ENCODE measurements at regions not wholly inside any gene's neighbourhood (a gene's known extent, or its start where the extent isn't known, plus 50 kb on each side); places are given as distances from the start of the nearest gene placed in this dataset.

- no peak for DNase-seq
- H3K27ac ChIP-seq (ENCODE audit: low read length), result no peak overlapping the region
- H3F3A ChIP-seq (ENCODE audit: insufficient read depth, low read length), result no peaks in the 10 kb centered on the region
- H3K4me2 ChIP-seq (ENCODE audit: low read depth, low read length), result no peak overlapping the region
- H3K79me2 ChIP-seq (ENCODE audit: low read length), result no peaks in the 10 kb centered on the region
- no peaks in the 10 kb centered on the region for H4K20me1 ChIP-seq (ENCODE audit: insufficient read depth, low read length)
- no peaks in the 10 kb centered on the region for H3K27me3 ChIP-seq (replicated peaks; ENCODE audit: insufficient read depth, low read length)
- H2AFZ ChIP-seq (ENCODE audit: low read length), result no peak overlapping the region
- no peaks in the 10 kb centered on the region for H3K9me3 ChIP-seq (replicated peaks; ENCODE audit: insufficient read depth, low read length)
- no peaks in the 10 kb centered on the region for H3K36me3 ChIP-seq (replicated peaks; ENCODE audit: insufficient read depth, low read length)
- no peaks in the 10 kb centered on the region for H3K9me2 ChIP-seq (replicated peaks; ENCODE audit: insufficient read depth, low read length)
- H3K4me3 ChIP-seq (ENCODE audit: low read length), result no peak overlapping the region
- no peak overlapping the region for H3K9ac ChIP-seq (ENCODE audit: low read length)
- no peaks in the 10 kb centered on the region for H3K4me1 ChIP-seq (ENCODE audit: low read length)
- TF ChIP-seq CTCF (IDR thresholded peaks at IDR 0.05; ENCODE audit: low read length), result no peak
- TF ChIP-seq EZH2 (optimal IDR thresholded peaks at IDR 0.05; ENCODE audit: low read depth, low read length), result no peak
- TF ChIP-seq EZH2phosphoT487 (IDR thresholded peaks at IDR 0.05; ENCODE audit: low read length), result no peak
Observed at GRCh38 chr1:181951213-181951612, 110.3 kb downstream of the ZNF648 start.

- Histone ChIP-seq H3K4me2 (ENCODE audit: low read depth, low read length) (no peak overlapping the region), H3K4me1 (ENCODE audit: low read length) (no peaks in the 10 kb centered on the region), H3K4me3 (ENCODE audit: low read length) (no peak overlapping the region), H4K20me1 (ENCODE audit: insufficient read depth, low read length) (no peaks in the 10 kb centered on the region), H3K9me3 (replicated peaks; ENCODE audit: insufficient read depth, low read length) (no peaks in the 10 kb centered on the region), H3K27me3 (replicated peaks; ENCODE audit: insufficient read depth, low read length) (no peaks in the 10 kb centered on the region), H2AFZ (ENCODE audit: low read length) (no peak overlapping the region), H3K36me3 (replicated peaks; ENCODE audit: insufficient read depth, low read length) (no peaks in the 10 kb centered on the region), H3K79me2 (ENCODE audit: low read length) (no peaks in the 10 kb centered on the region), H3F3A (ENCODE audit: insufficient read depth, low read length) (no peaks in the 10 kb centered on the region), H3K27ac (ENCODE audit: low read length) (no peak overlapping the region), H3K9ac (ENCODE audit: low read length) (no peak overlapping the region), H3K9me2 (replicated peaks; ENCODE audit: insufficient read depth, low read length) (no peaks in the 10 kb centered on the region)
- TF ChIP-seq EZH2 (optimal IDR thresholded peaks at IDR 0.05; ENCODE audit: low read depth, low read length) (no peak), EZH2phosphoT487 (IDR thresholded peaks at IDR 0.05; ENCODE audit: low read length) (no peak), CTCF (IDR thresholded peaks at IDR 0.05; ENCODE audit: low read length) (no peak)
- no peak for DNase-seq
Observed at GRCh38 chr1:181949500-181949899, 112.0 kb downstream of the ZNF648 start.

- no peak for TF ChIP-seq EZH2 (optimal IDR thresholded peaks at IDR 0.05; ENCODE audit: low read depth, low read length)
- TF ChIP-seq CTCF (IDR thresholded peaks at IDR 0.05; ENCODE audit: low read length), result no peak
- TF ChIP-seq EZH2phosphoT487 (IDR thresholded peaks at IDR 0.05; ENCODE audit: low read length), result no peak
- Histone ChIP-seq H3K9ac (ENCODE audit: low read length) (no peak overlapping the region), H3F3A (ENCODE audit: insufficient read depth, low read length) (no peaks in the 10 kb centered on the region), H3K27me3 (replicated peaks; ENCODE audit: insufficient read depth, low read length) (no peaks in the 10 kb centered on the region), H3K4me1 (ENCODE audit: low read length) (no peaks in the 10 kb centered on the region), H4K20me1 (ENCODE audit: insufficient read depth, low read length) (no peaks in the 10 kb centered on the region), H3K27ac (ENCODE audit: low read length) (no peak overlapping the region), H3K4me2 (ENCODE audit: low read depth, low read length) (no peak overlapping the region), H3K36me3 (replicated peaks; ENCODE audit: insufficient read depth, low read length) (no peaks in the 10 kb centered on the region), H2AFZ (ENCODE audit: low read length) (no peak overlapping the region), H3K9me3 (replicated peaks; ENCODE audit: insufficient read depth, low read length) (no peaks in the 10 kb centered on the region), H3K4me3 (ENCODE audit: low read length) (no peak overlapping the region), H3K9me2 (replicated peaks; ENCODE audit: insufficient read depth, low read length) (no peaks in the 10 kb centered on the region), H3K79me2 (ENCODE audit: low read length) (no peaks in the 10 kb centered on the region)
- DNase-seq, result no peak
Observed at GRCh38 chr1:181948372-181948771, 113.1 kb downstream of the ZNF648 start.

All from MM.1S (cell line).